Peyer's patch (tissue), 4 donors: ENCODE measurements at regions not wholly inside any gene's neighbourhood (a gene's known extent, or its start where the extent isn't known, plus 50 kb on each side); places are given as distances from the start of the nearest gene placed in this dataset.

ENCODE experiments used
- POLR2A ChIP-seq, 2 donors: fragments of 450-650 bp; IDR thresholded peaks; one replicate each; pipeline ENCODE4 v1.5.1; 2017; ENCODE audit warnings: antibody characterized with exemption in 2 of 2, mild to moderate bottlenecking in 2 of 2, moderate library complexity in 2 of 2
- TF ChIP-seq, protein P1 (sequence below), 6 experiments: fragments of 450-650 bp in 4 of 6; fragments of 200-600 bp in 2 of 6; sonication (generic) in 1 of 6; IDR thresholded peaks; one replicate each; pipeline ENCODE4 v1.5.1; 2017 to 2019; ENCODE audit warnings: antibody characterized with exemption in 6 of 6, mild to moderate bottlenecking in 3 of 6, moderate library complexity in 1 of 6

DNA sequence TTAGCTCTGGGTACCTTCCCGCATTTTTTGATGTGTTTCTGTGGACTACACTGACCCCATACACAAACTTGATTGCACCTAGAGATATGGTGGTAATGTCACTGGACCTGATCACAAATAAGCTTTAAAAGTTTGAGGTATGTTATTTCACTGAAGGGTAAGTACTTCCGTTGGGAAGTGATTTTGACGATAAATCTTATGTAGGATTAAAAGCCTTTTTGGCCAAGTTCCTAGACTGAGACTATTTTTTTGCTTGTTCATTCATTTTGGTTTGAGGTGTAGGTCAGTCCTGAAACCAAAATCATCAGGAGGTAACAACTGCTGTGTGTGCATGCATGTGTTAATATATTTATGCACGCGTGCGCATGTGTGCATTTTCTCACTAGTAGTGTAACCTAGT lies 336.3 kb downstream of the TFAP2A start:
- TF ChIP-seq, protein P1, sequence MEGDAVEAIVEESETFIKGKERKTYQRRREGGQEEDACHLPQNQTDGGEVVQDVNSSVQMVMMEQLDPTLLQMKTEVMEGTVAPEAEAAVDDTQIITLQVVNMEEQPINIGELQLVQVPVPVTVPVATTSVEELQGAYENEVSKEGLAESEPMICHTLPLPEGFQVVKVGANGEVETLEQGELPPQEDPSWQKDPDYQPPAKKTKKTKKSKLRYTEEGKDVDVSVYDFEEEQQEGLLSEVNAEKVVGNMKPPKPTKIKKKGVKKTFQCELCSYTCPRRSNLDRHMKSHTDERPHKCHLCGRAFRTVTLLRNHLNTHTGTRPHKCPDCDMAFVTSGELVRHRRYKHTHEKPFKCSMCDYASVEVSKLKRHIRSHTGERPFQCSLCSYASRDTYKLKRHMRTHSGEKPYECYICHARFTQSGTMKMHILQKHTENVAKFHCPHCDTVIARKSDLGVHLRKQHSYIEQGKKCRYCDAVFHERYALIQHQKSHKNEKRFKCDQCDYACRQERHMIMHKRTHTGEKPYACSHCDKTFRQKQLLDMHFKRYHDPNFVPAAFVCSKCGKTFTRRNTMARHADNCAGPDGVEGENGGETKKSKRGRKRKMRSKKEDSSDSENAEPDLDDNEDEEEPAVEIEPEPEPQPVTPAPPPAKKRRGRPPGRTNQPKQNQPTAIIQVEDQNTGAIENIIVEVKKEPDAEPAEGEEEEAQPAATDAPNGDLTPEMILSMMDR (IDR thresholded peaks at IDR 0.05), result no peak
- no peak for TF ChIP-seq POLR2A (IDR thresholded peaks at IDR 0.05)
